ENCODE measurements at regions not wholly inside any gene's neighbourhood (a gene's known extent, or its start where the extent isn't known, plus 50 kb on each side); places are given as distances from the start of the nearest gene placed in this dataset.

GRCh38 chr20:23289724-23290395 is 60.7 kb upstream of the NXT1 start:
- peaks cover 0 to 2% of the 10 kb centered on the region in 2 donors for H3K27me3 ChIP-seq
- H3K27ac ChIP-seq: no peak overlapping the region
- H3K36me3 ChIP-seq: no peaks in the 10 kb centered on the region
- H3K4me3 ChIP-seq: no peak overlapping the region
- DNase-seq: peak in 1 of 2 donors; percentile 16
- no peaks in the 10 kb centered on the region for H3K9me3 ChIP-seq
- no peak for TF ChIP-seq CTCF (IDR thresholded peaks at IDR 0.05)
- H3K4me1 ChIP-seq: no peaks in the 10 kb centered on the region
- intact Hi-C loops (cut with DNase I; ENCODE audit: low total_unique reads): no loop called here

- Histone ChIP-seq H3K27me3 (peaks cover 0 to 2% of the 10 kb centered on the region in 2 donors), H3K9me3 (no peaks in the 10 kb centered on the region), H3K27ac (no peak overlapping the region), H3K36me3 (no peaks in the 10 kb centered on the region), H3K4me3 (no peak overlapping the region), H3K4me1 (no peaks in the 10 kb centered on the region)
- peak in 1 of 2 donors; percentile 38 for DNase-seq
- intact Hi-C loops (cut with DNase I; ENCODE audit: low total_unique reads): no loop called here
- TF ChIP-seq CTCF (IDR thresholded peaks at IDR 0.05): no peak
These were observed 61.3 kb upstream of the NXT1 start for GRCh38 chr20:23289249-23289648.

DNA sequence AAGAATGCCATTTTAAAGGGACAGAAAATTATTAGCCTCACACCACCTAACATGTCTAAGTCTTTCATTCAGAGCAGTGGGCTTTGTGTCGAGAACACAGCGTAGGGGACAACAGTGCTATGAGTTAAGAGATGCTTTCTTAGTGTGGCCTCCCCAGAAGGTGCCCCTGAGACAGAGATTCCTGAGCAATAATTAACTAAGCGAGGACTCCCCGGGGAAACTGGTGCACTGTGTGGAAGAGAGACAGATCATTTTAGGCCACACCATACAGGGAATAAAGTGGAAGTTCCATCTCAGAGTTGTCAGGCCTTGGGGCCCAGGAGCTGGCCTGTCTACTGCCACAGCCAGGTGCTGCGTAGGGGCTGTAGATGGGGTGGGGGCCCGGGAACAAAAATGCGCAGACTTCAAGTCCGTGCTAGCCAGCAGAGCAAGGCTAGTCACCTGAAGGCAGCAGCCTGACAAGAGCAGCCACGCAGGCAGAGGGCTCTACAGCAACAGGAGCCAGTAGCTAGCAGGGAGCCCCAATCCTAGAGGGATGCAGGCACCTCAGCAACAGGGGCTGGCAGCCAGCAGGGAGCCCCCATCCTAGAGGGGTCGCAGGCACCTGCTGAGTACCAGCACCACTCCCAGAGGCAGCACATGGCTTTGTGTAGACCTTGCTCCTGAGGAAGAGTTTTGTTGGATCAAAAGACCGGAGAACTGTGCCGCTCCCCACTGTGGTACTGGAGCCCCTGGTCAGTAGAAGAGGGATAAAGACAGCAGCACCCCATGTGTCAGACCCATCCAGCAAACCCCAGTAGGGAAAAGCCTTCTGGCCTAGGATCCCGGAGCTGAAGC is 63.0 kb upstream of the NXT1 start:
- TF ChIP-seq CTCF (IDR thresholded peaks at IDR 0.05): no peak
- peak in 1 of 2 donors; percentile 40 for DNase-seq
- intact Hi-C loops (cut with DNase I; ENCODE audit: low total_unique reads): no loop called here

GRCh38 chr20:23286346-23286745 is 64.2 kb upstream of the NXT1 start:
- peaks cover 0 to 2% of the 10 kb centered on the region in 2 donors for H3K27me3 ChIP-seq
- no peak for TF ChIP-seq CTCF (IDR thresholded peaks at IDR 0.05)
- H3K4me1 ChIP-seq: no peaks in the 10 kb centered on the region
- H3K36me3 ChIP-seq: no peaks in the 10 kb centered on the region
- no peak overlapping the region for H3K4me3 ChIP-seq
- no peaks in the 10 kb centered on the region for H3K9me3 ChIP-seq
- peak in 1 of 2 donors; percentile 49 for DNase-seq
- intact Hi-C loops (cut with DNase I; ENCODE audit: low total_unique reads): no loop called here
- no peak overlapping the region for H3K27ac ChIP-seq

More for the DNA sequence above, 63.0 kb upstream of the NXT1 start:
- peaks cover 0 to 2% of the 10 kb centered on the region in 2 donors for H3K27me3 ChIP-seq
- no peak overlapping the region for H3K4me3 ChIP-seq
- H3K36me3 ChIP-seq: no peaks in the 10 kb centered on the region
- H3K27ac ChIP-seq: no peak overlapping the region
- no peaks in the 10 kb centered on the region for H3K4me1 ChIP-seq
- H3K9me3 ChIP-seq: no peaks in the 10 kb centered on the region

- H3K9me3 ChIP-seq: no peaks in the 10 kb centered on the region
These were observed 65.1 kb upstream of the NXT1 start for GRCh38 chr20:23285536-23285935.

More at GRCh38 chr20:23285536-23285935, 65.1 kb upstream of the NXT1 start:
- Histone ChIP-seq H3K4me1 (no peaks in the 10 kb centered on the region), H3K4me3 (no peak overlapping the region), H3K27me3 (peaks cover 0 to 2% of the 10 kb centered on the region in 2 donors), H3K36me3 (no peaks in the 10 kb centered on the region), H3K27ac (no peak overlapping the region)
- intact Hi-C loops (cut with DNase I; ENCODE audit: low total_unique reads): no loop called here
- TF ChIP-seq CTCF (IDR thresholded peaks at IDR 0.05): no peak
- peak in 1 of 2 donors; percentile 5 for DNase-seq

All from tibial artery (tissue), 4 donors.